Adipose tissue (tissue), 3 donors: ENCODE measurements at regions not wholly inside any gene's neighbourhood (a gene's known extent, or its start where the extent isn't known, plus 50 kb on each side); places are given as distances from the start of the nearest gene placed in this dataset.

Experiments
- H3K27ac ChIP-seq: one replicate; pipeline ENCODE4 v1.5.1; 2013; ENCODE audit warnings: low read depth, low read length
- WGBS, 3 donors: extraction: QIAGEN DNeasy Blood & Tissue Kit; methylation state at CpG; one replicate each; pipeline ENCODE4 v1.1.7; 2013; 5-methylcytosine and 5-hydroxymethylcytosine counted together
- donor health status: healthy with polysubstance abuse.
- donor health status: Bipolar disorder and iron deficiency.
- donor health status: healthy.

GRCh38 chr15:62821384-62822131 is 221.0 kb upstream of the TPM1 start:
- 30 to 94% (median 91%) methylated on average over 10 of the region's 10 CpGs for WGBS, 3 donors
- no peak overlapping the region for H3K27ac ChIP-seq

GRCh38 chr15:62822228-62822627 is 220.3 kb upstream of the TPM1 start:
- no peak overlapping the region for H3K27ac ChIP-seq
- WGBS, 3 donors = 61 to 96% (median 73%) methylated on average over 4 of the region's 4 CpGs

GRCh38 chr15:62823561-62823960 is 219.0 kb upstream of the TPM1 start:
- WGBS, 3 donors = 95 to 96% (median 96%) methylated on average over 8 of the region's 8 CpGs
- H3K27ac ChIP-seq = no peak overlapping the region

- no peak overlapping the region for H3K27ac ChIP-seq
- 69 to 83% (median 79%) methylated on average over 2 of the region's 2 CpGs for WGBS, 3 donors
Measured at GRCh38 chr15:62824111-62825015, 218.2 kb upstream of the TPM1 start.

GRCh38 chr15:62825191-62825590 is 217.4 kb upstream of the TPM1 start:
- WGBS, 3 donors = 96 to 97% (median 96%) methylated on average over 4 of the region's 4 CpGs

GRCh38 chr15:62826561-62826960 is 216.0 kb upstream of the TPM1 start:
- WGBS, 3 donors = 73 to 91% (median 78%) methylated on average over 1 of the region's 1 CpG
- no peak overlapping the region for H3K27ac ChIP-seq

More at GRCh38 chr15:62825191-62825590, 217.4 kb upstream of the TPM1 start:
- no peak overlapping the region for H3K27ac ChIP-seq

- WGBS, 3 donors = 62 to 97% (median 93%) methylated on average over 1 of the region's 1 CpG
- H3K27ac ChIP-seq = no peak overlapping the region
Measured at GRCh38 chr15:62828364-62828763, 214.2 kb upstream of the TPM1 start.

GRCh38 chr15:62832231-62832630 is 210.3 kb upstream of the TPM1 start:
- WGBS, 3 donors = 87 to 98% (median 98%) methylated on average over 2 of the region's 2 CpGs
- no peak overlapping the region for H3K27ac ChIP-seq

- no peak overlapping the region for H3K27ac ChIP-seq
- WGBS, 3 donors = 90 to 92% (median 92%) methylated on average over 12 of the region's 12 CpGs
Measured at GRCh38 chr15:62833646-62834045, 208.9 kb upstream of the TPM1 start.

GRCh38 chr15:62834686-62835329 is 207.7 kb upstream of the TPM1 start:
- 87 to 90% (median 88%) methylated on average over 7 of the region's 7 CpGs for WGBS, 3 donors
- no peak overlapping the region for H3K27ac ChIP-seq

- 56 to 76% (median 62%) methylated on average over 8 of the region's 8 CpGs for WGBS, 3 donors
- no peak overlapping the region for H3K27ac ChIP-seq
Measured at GRCh38 chr15:62835351-62835750, 207.2 kb upstream of the TPM1 start.

- WGBS, 3 donors = 91 to 97% (median 95%) methylated on average over 16 of the region's 16 CpGs
- H3K27ac ChIP-seq = no peak overlapping the region
Measured at GRCh38 chr15:62835762-62836161, 206.8 kb upstream of the TPM1 start.

- H3K27ac ChIP-seq = no peak overlapping the region
- 93 to 96% (median 95%) methylated on average over 22 of the region's 22 CpGs for WGBS, 3 donors
Measured at GRCh38 chr15:62840526-62841268, 201.8 kb upstream of the TPM1 start.

- H3K27ac ChIP-seq = no peak overlapping the region
- WGBS, 3 donors = 89 to 92% (median 90%) methylated on average over 10 of the region's 10 CpGs
Measured at GRCh38 chr15:62841269-62841628, 201.3 kb upstream of the TPM1 start.

- WGBS, 3 donors = 54 to 91% (median 86%) methylated on average over 10 of the region's 10 CpGs
- H3K27ac ChIP-seq = no peak overlapping the region
Measured at GRCh38 chr15:62841891-62842559, 200.5 kb upstream of the TPM1 start.

GRCh38 chr15:62843311-62843710 is 199.2 kb upstream of the TPM1 start:
- WGBS, 3 donors = 71 to 85% (median 77%) methylated on average over 5 of the region's 5 CpGs
- no peak overlapping the region for H3K27ac ChIP-seq

GRCh38 chr15:62844564-62845240 is 197.8 kb upstream of the TPM1 start:
- H3K27ac ChIP-seq = no peak overlapping the region
- WGBS, 3 donors = 69 to 78% (median 72%) methylated on average over 10 of the region's 10 CpGs
